K562 (cell line): ENCODE measurements at regions not wholly inside any gene's neighbourhood (a gene's known extent, or its start where the extent isn't known, plus 50 kb on each side); places are given as distances from the start of the nearest gene placed in this dataset.

Experiments used
- ATAC-seq: fragments of 200-7000 bp; cut with Tn5 transposase; 3 replicates; pipeline ENCODE4 v1.9.1; 2020; ENCODE audit warnings: moderate library complexity
- BruUV-seq: library from RNA; stranded (reverse); fragments of 400-500 nt; replicated peaks from 2 replicates; lab custom pipeline; 2021; lab: Mats Ljungman, UMichigan
- CTCF ChIA-PET: fragments of 300-600 bp; formaldehyde crosslinking; extraction: SDS; loops from one replicate; lab custom pipeline; 2021; ENCODE audit warnings: low intra/inter-chr PET ratio; lab: Yijun Ruan, JAX
- POLR2A ChIA-PET: fragments of 300-600, 350-650 bp; sonication (Branson Sonifier 250); formaldehyde crosslinking; extraction: SDS; loops from one replicate; lab custom pipeline; 2021; ENCODE audit warnings: antibody characterized with exemption, inconsistent platforms; lab: Yijun Ruan, JAX
- DNase-seq, 4 experiments: peaks; one replicate each; pipeline versions ENCODE4 v3.0.0 to v3.0.0-alpha.2; 2011 to 2018; ENCODE audit warnings: low spot score in 3 of 4, mixed read lengths in 3 of 4; ENCODE audit errors: extremely low read depth in 1 of 4
- FAIRE-seq: peaks from 2 replicates; lab custom pipeline; 2011; peaks lifted over from hg19 to GRCh38; lab: Jason Lieb, UNC
- H2AFZ ChIP-seq: 2 replicates; pipeline ENCODE4 v1.6.0; 2011; ENCODE audit warnings: low read depth, low read length, control low read depth, inconsistent platforms
- H3K27ac ChIP-seq: fragments of 200-600 bp; 3 replicates; pipeline ENCODE4 v1.8.0; 2011; ENCODE audit warnings: low read depth, mild to moderate bottlenecking, control low read depth, inconsistent platforms, low read length, moderate library complexity, mixed read lengths; ENCODE audit errors: extremely low read depth
- H3K27me3 ChIP-seq, 2 experiments: fragments of 300-600 bp in 1 of 2; 2 replicates in 1 of 2; 3 replicates in 1 of 2; pipeline versions ENCODE4 v1.6.0 to v1.8.0; 2011; ENCODE audit warnings: inconsistent platforms in 2 of 2, low read length in 2 of 2, mild to moderate bottlenecking in 1 of 2, mixed read lengths in 1 of 2, moderate library complexity in 1 of 2; ENCODE audit not compliant: control insufficient read depth in 2 of 2, insufficient read depth in 2 of 2
- H3K36me3 ChIP-seq: fragments of 300-600 bp; 3 replicates; pipeline ENCODE4 v1.8.0; 2011; ENCODE audit warnings: mild to moderate bottlenecking, low read length, inconsistent platforms; ENCODE audit not compliant: control insufficient read depth, insufficient read depth
- H3K4me1 ChIP-seq, 2 experiments: fragments of 200-600 bp in 1 of 2; replicated peaks in 1 of 2; 2 replicates in 1 of 2; 3 replicates in 1 of 2; pipeline versions ENCODE4 v1.5.1 to v1.8.0; 2011; ENCODE audit warnings: inconsistent platforms in 2 of 2, low read length in 2 of 2, mild to moderate bottlenecking in 1 of 2, mixed read lengths in 1 of 2, moderate library complexity in 1 of 2; ENCODE audit not compliant: control insufficient read depth in 2 of 2, insufficient read depth in 2 of 2
- H3K4me2 ChIP-seq: 2 replicates; pipeline ENCODE4 v1.6.1; 2011; ENCODE audit warnings: low read length, control low read depth, inconsistent platforms, mixed read lengths; ENCODE audit not compliant: insufficient read depth
- H3K4me3 ChIP-seq: fragments of 200-600 bp; sonication (generic), shearing (Covaris generic); 2 replicates; pipeline ENCODE4 v1.5.1; 2016; ENCODE audit warnings: control low read depth, inconsistent platforms
- H3K79me2 ChIP-seq: fragments of 200-600 bp; 3 replicates; pipeline ENCODE4 v1.8.0; 2011; ENCODE audit warnings: low read length, inconsistent platforms; ENCODE audit not compliant: control insufficient read depth, insufficient read depth
- H3K9ac ChIP-seq, 2 experiments: 2 replicates each; pipeline versions ENCODE4 v1.6.0 to v1.6.1; 2011; ENCODE audit warnings: low read depth in 2 of 2, low read length in 2 of 2, control low read depth in 1 of 2, inconsistent platforms in 1 of 2, mild to moderate bottlenecking in 1 of 2, mixed read lengths in 1 of 2; ENCODE audit not compliant: insufficient read depth in 1 of 2
- H3K9me1 ChIP-seq: one replicate; pipeline ENCODE4 v1.6.0; 2011; ENCODE audit warnings: inconsistent platforms, mild to moderate bottlenecking, low read length, moderate library complexity; ENCODE audit not compliant: control insufficient read depth, insufficient read depth
- H3K9me3 ChIP-seq: replicated peaks from 2 replicates; pipeline ENCODE4 v1.5.1; 2011; ENCODE audit warnings: low read depth, low read length, inconsistent platforms; ENCODE audit not compliant: control insufficient read depth, insufficient read depth
- H4K20me1 ChIP-seq: replicated peaks from 2 replicates; pipeline ENCODE4 v1.6.1; 2011; ENCODE audit warnings: low read length, inconsistent platforms, mixed read lengths; ENCODE audit not compliant: control insufficient read depth, insufficient read depth
- BRF2 ChIP-seq: IDR thresholded peaks from 3 replicates; pipeline ENCODE4 v1.6.1; 2011; ENCODE audit warnings: borderline replicate concordance, mild to moderate bottlenecking; ENCODE audit not compliant: insufficient read length, insufficient read depth
- MYBL2 ChIP-seq, 2 experiments: fragments of 450-650 bp in 1 of 2; sonication (generic) in 1 of 2; formaldehyde crosslinking in 1 of 2; IDR thresholded peaks; 2 replicates each; pipeline versions ENCODE4 v1.6.1 to v1.8.1; 2017 to 2022; ENCODE audit warnings: borderline replicate concordance in 1 of 2, inconsistent platforms in 1 of 2, low read depth in 1 of 2, mild to moderate bottlenecking in 1 of 2, missing genetic modification reagents in 1 of 2, moderate library complexity in 1 of 2
- NCOA6 ChIP-seq: fragments of 450-650 bp; IDR thresholded peaks from 2 replicates; pipeline ENCODE4 v1.6.1; 2017; ENCODE audit warnings: mild to moderate bottlenecking
- RFX7 ChIP-seq: fragments of 250-450 bp; sonication (Bioruptor Pico); IDR thresholded peaks from 2 replicates; pipeline ENCODE4 v1.5.1; 2021; ENCODE audit warnings: mild to moderate bottlenecking
- WGBS: fragments of 100-300 bp; shearing (Covaris generic); methylation state at CpG from one replicate; pipeline ENCODE4 v1.1.6; 2016; ENCODE audit warnings: low coverage, mixed read lengths; ENCODE audit not compliant: insufficient coverage; ENCODE audit errors: missing lambda C conversion rate; 5-methylcytosine and 5-hydroxymethylcytosine counted together
- in situ Hi-C: fragments of 300-500 bp; cut with MboI; formaldehyde crosslinking; loops from 4 replicates; pipeline ENCODE4 v1.15.0; 2018; ENCODE audit warnings: inconsistent platforms, mixed read lengths
- intact Hi-C: fragments of 100-400 bp; cut with micrococcal nuclease; formaldehyde crosslinking; loops from 2 replicates; pipeline ENCODE4 v1.14.2; 2022
- TF ChIP-seq, protein P1 (sequence below): fragments of 250-450 bp; sonication (Bioruptor Pico); IDR thresholded peaks from 2 replicates; pipeline ENCODE4 v1.4.0; 2020; ENCODE audit warnings: mild to moderate bottlenecking, moderate library complexity

DNA sequence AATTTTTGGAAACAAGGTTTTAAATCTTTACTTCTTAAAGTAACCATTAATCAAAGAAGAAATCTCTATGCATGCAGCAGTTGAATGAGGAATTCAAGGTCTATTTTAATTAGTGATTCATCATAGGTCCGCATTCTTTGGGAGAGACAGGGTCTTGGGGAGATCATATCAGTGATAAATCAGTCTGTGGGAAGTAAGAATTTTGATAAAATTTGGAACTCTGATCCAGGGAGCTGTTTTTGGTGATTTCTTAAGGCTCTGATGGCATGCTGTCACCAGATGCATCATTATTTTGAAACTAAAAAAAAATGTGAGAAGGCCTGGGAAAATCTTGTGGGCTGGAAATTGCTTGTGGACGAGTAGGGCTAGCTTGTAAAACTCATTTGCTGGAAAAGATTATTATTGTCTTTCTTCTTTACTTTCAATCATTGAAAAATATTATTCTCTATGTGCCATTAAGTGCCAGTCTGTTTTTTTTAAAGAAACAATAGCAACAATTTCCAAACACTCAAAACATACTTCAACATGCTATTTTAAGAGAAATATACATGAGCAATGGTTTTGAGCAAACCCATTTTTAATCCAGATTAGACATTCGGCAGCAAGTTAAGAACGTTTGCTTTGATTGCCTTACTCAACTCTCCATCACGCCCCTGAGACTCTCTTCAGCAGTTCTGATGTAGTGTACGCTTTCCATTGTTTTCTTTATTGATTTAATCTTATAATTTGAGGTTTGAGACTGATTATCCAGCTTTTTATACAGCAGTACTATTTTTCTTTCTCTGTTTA lies 62.6 kb downstream of the ZBTB18 start (continued):
- TF ChIP-seq, protein P1, sequence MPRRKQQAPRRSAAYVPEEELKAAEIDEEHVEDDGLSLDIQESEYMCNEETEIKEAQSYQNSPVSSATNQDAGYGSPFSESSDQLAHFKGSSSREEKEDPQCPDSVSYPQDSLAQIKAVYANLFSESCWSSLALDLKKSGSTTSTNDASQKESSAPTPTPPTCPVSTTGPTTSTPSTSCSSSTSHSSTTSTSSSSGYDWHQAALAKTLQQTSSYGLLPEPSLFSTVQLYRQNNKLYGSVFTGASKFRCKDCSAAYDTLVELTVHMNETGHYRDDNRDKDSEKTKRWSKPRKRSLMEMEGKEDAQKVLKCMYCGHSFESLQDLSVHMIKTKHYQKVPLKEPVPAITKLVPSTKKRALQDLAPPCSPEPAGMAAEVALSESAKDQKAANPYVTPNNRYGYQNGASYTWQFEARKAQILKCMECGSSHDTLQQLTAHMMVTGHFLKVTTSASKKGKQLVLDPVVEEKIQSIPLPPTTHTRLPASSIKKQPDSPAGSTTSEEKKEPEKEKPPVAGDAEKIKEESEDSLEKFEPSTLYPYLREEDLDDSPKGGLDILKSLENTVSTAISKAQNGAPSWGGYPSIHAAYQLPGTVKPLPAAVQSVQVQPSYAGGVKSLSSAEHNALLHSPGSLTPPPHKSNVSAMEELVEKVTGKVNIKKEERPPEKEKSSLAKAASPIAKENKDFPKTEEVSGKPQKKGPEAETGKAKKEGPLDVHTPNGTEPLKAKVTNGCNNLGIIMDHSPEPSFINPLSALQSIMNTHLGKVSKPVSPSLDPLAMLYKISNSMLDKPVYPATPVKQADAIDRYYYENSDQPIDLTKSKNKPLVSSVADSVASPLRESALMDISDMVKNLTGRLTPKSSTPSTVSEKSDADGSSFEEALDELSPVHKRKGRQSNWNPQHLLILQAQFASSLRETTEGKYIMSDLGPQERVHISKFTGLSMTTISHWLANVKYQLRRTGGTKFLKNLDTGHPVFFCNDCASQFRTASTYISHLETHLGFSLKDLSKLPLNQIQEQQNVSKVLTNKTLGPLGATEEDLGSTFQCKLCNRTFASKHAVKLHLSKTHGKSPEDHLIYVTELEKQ (CRISPR knock-in tag): no peak
- TF ChIP-seq NCOA6: no peak
- TF ChIP-seq, all 486 proteins: peak for 0

- H4K20me1 ChIP-seq: no peaks in the 10 kb centered on the region
- CTCF ChIA-PET: no interaction called here
- BruUV-seq: no TSS peak
- H3K4me1 ChIP-seq: no peaks in the 10 kb centered on the region
- POLR2A ChIA-PET: interaction anchor here (0.6 kb wide), 1 partner anchor 8 kb away, joined by 3 read pairs; no protein-coding TSS in a partner anchor
- no peak overlapping the region for H3K9ac ChIP-seq
- no peaks in the 10 kb centered on the region for H3K9me3 ChIP-seq
- no peak for FAIRE-seq
- in situ Hi-C loops (no loop called here), intact Hi-C loops (no loop called here)
- no peak overlapping the region for H3K4me3 ChIP-seq
- H3K9me1 ChIP-seq: no peaks in the 10 kb centered on the region
- no peak overlapping the region for H2AFZ ChIP-seq
- ATAC-seq: no peak
- no peak overlapping the region for H3K27ac ChIP-seq
- TF ChIP-seq RFX7 (no peak), MYBL2 (IDR thresholded peaks at IDR 0.05; ENCODE audit: low read depth) (no peak), MYBL2 (CRISPR knock-in tag; IDR thresholded peaks at IDR 0.05; ENCODE audit: borderline replicate concordance) (no peak), BRF2 (no peak)
- WGBS: 0% methylated on average over 4 of the region's 4 CpGs
- peaks cover 11 to 18% of the 10 kb centered on the region in 2 experiments; a peak in 4 of 5 replicates for H3K27me3 ChIP-seq
- H3K36me3 ChIP-seq: no peaks in the 10 kb centered on the region
- DNase-seq: no peak
- H3K4me2 ChIP-seq: no peak overlapping the region
- no peaks in the 10 kb centered on the region for H3K79me2 ChIP-seq
Measured at GRCh38 chr1:244114892-244115291, 63.8 kb downstream of the ZBTB18 start.
